ENCODE measurements at regions not wholly inside any gene's neighbourhood (a gene's known extent, or its start where the extent isn't known, plus 50 kb on each side); places are given as distances from the start of the nearest gene placed in this dataset.

DNA sequence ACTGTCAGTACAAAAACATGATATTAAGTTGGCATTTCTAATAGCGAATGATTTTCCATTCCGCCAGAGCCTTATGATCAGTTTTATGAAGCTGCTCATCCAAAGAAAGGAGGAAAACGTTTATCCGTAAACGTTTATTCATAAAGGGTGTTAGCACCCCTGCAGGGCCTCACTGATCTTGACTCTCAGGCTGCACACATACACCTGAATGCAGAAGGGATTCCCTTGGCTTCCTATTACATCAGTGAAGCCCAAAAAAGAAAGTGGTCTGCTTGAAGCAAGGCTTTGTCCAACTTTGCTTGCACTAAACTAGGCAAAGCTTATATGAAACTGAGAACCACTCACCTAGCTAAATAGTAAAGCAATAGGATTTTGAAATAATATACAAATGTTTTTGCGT, 659.5 kb upstream of the CADM2 start:
- CTCF ChIA-PET: no interaction called here
- no peak for ATAC-seq

DNA sequence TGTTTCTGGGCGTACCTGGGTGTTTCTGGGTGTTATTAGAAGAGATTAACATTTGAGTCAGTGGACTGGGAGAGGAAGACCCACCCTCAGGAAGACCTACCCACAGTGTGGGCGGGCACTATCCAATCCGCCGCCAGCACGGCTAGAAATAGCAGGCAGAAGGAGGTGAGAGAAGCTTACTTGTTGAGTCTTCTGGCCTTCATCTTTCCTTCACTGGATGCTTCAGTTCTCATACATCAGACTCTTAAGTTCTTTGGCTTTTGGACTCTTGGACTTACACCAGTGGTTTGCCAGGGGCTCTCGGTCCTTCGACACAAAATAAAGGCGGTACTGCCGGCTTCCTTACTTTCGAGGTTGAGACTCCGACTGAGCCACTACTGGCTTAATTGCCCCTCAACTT, 654.6 kb upstream of the CADM2 start:
- Histone ChIP-seq H3K4me2 (ENCODE audit: low read length) (no peak overlapping the region), H3K79me2 (ENCODE audit: low read length) (no peaks in the 10 kb centered on the region), H2AFZ (ENCODE audit: low read length) (no peak overlapping the region), H4K20me1 (ENCODE audit: low read length) (no peaks in the 10 kb centered on the region), H3K9me3 (ENCODE audit: low read length) (no peaks in the 10 kb centered on the region), H3F3A (ENCODE audit: low read length, unreplicated experiment) (no peaks in the 10 kb centered on the region), H3K9ac (ENCODE audit: low read length) (no peak overlapping the region), H3K9me2 (replicated peaks; ENCODE audit: low read length) (no peaks in the 10 kb centered on the region), H3K27me3 (ENCODE audit: low read length) (no peaks in the 10 kb centered on the region), H3K4me3 (ENCODE audit: low read length) (no peak overlapping the region), H3K27ac (ENCODE audit: low read length) (no peak overlapping the region), H3K36me3 (ENCODE audit: low read depth, low read length) (no peaks in the 10 kb centered on the region), H3K4me1 (ENCODE audit: insufficient read depth, low read length) (no peaks in the 10 kb centered on the region)
- intact Hi-C loops (cut with micrococcal nuclease): no loop called here
- no TSS peak for BruUV-seq (replicated peaks)
- no peak for DNase-seq
- TF ChIP-seq EZH2 (IDR thresholded peaks at IDR 0.05; ENCODE audit: low read length, unreplicated experiment) (no peak), EZH2phosphoT487 (IDR thresholded peaks at IDR 0.05; ENCODE audit: borderline replicate concordance, low read length) (no peak)
- TF ChIP-seq, protein P1, sequence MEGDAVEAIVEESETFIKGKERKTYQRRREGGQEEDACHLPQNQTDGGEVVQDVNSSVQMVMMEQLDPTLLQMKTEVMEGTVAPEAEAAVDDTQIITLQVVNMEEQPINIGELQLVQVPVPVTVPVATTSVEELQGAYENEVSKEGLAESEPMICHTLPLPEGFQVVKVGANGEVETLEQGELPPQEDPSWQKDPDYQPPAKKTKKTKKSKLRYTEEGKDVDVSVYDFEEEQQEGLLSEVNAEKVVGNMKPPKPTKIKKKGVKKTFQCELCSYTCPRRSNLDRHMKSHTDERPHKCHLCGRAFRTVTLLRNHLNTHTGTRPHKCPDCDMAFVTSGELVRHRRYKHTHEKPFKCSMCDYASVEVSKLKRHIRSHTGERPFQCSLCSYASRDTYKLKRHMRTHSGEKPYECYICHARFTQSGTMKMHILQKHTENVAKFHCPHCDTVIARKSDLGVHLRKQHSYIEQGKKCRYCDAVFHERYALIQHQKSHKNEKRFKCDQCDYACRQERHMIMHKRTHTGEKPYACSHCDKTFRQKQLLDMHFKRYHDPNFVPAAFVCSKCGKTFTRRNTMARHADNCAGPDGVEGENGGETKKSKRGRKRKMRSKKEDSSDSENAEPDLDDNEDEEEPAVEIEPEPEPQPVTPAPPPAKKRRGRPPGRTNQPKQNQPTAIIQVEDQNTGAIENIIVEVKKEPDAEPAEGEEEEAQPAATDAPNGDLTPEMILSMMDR (conservative IDR thresholded peaks at IDR 0.05; ENCODE audit: low read depth, low read length): no peak
- POLR2A ChIA-PET (ENCODE audit: unreplicated experiment): no interaction called here
- ATAC-seq: no peak
- CTCF ChIA-PET: no interaction called here

More for the DNA sequence above, 659.5 kb upstream of the CADM2 start:
- POLR2A ChIA-PET (ENCODE audit: unreplicated experiment): no interaction called here
- Histone ChIP-seq H3K27me3 (ENCODE audit: low read length) (no peaks in the 10 kb centered on the region), H4K20me1 (ENCODE audit: low read length) (no peaks in the 10 kb centered on the region), H3K4me1 (ENCODE audit: insufficient read depth, low read length) (no peaks in the 10 kb centered on the region), H3K27ac (ENCODE audit: low read length) (no peak overlapping the region), H3K4me2 (ENCODE audit: low read length) (no peak overlapping the region), H2AFZ (ENCODE audit: low read length) (no peak overlapping the region), H3F3A (ENCODE audit: low read length, unreplicated experiment) (no peaks in the 10 kb centered on the region), H3K9me3 (ENCODE audit: low read length) (no peaks in the 10 kb centered on the region), H3K79me2 (ENCODE audit: low read length) (no peaks in the 10 kb centered on the region), H3K4me3 (ENCODE audit: low read length) (no peak overlapping the region), H3K9me2 (replicated peaks; ENCODE audit: low read length) (no peaks in the 10 kb centered on the region), H3K36me3 (ENCODE audit: low read depth, low read length) (no peaks in the 10 kb centered on the region), H3K9ac (ENCODE audit: low read length) (no peak overlapping the region)
- DNase-seq: no peak
- BruUV-seq (replicated peaks): no TSS peak
- TF ChIP-seq EZH2phosphoT487 (IDR thresholded peaks at IDR 0.05; ENCODE audit: borderline replicate concordance, low read length): no peak
- TF ChIP-seq EZH2 (IDR thresholded peaks at IDR 0.05; ENCODE audit: low read length, unreplicated experiment): no peak
- TF ChIP-seq, protein P1 (conservative IDR thresholded peaks at IDR 0.05; ENCODE audit: low read depth, low read length): no peak
- intact Hi-C loops (cut with micrococcal nuclease): no loop called here

DNA sequence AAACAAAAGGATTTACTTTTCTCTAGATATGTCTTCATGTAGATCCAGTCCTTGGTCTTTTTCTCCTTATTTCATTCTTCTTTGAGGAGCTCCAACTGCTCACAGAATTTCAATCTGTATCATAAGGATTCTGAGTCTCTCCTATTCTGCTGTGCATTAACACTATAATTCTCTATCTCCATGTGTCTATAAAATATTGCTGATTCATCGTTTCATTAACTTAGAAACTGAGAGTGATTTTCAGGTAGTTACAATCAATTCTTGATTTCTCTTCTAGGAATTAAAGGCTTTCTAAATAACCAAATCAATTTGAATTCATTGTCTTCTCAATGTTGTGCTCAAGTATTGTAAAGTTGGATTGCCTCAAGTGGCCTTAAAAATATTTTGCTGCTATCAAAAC, 651.5 kb upstream of the CADM2 start:
- H4K20me1 ChIP-seq (ENCODE audit: low read length): no peaks in the 10 kb centered on the region
- no TSS peak for BruUV-seq (replicated peaks)
- H3K79me2 ChIP-seq (ENCODE audit: low read length): no peaks in the 10 kb centered on the region
- H3K27me3 ChIP-seq (ENCODE audit: low read length): no peaks in the 10 kb centered on the region
- ChIA-PET POLR2A (ENCODE audit: unreplicated experiment) (no interaction called here), CTCF (no interaction called here)
- no peak for ATAC-seq
- no peak overlapping the region for H3K27ac ChIP-seq (ENCODE audit: low read length)
- H3K9me3 ChIP-seq (ENCODE audit: low read length): no peaks in the 10 kb centered on the region
- no peaks in the 10 kb centered on the region for H3K36me3 ChIP-seq (ENCODE audit: low read depth, low read length)
- no peak for DNase-seq
- no peak overlapping the region for H2AFZ ChIP-seq (ENCODE audit: low read length)
- no peak overlapping the region for H3K4me3 ChIP-seq (ENCODE audit: low read length)
- no peaks in the 10 kb centered on the region for H3F3A ChIP-seq (ENCODE audit: low read length, unreplicated experiment)
- no peaks in the 10 kb centered on the region for H3K9me2 ChIP-seq (replicated peaks; ENCODE audit: low read length)
- TF ChIP-seq EZH2phosphoT487 (IDR thresholded peaks at IDR 0.05; ENCODE audit: borderline replicate concordance, low read length): no peak
- TF ChIP-seq, protein P1 (conservative IDR thresholded peaks at IDR 0.05; ENCODE audit: low read depth, low read length): no peak
- no peak for TF ChIP-seq EZH2 (IDR thresholded peaks at IDR 0.05; ENCODE audit: low read length, unreplicated experiment)
- H3K9ac ChIP-seq (ENCODE audit: low read length): no peak overlapping the region
- H3K4me1 ChIP-seq (ENCODE audit: insufficient read depth, low read length): no peaks in the 10 kb centered on the region
- intact Hi-C loops (cut with micrococcal nuclease): no loop called here
- no peak overlapping the region for H3K4me2 ChIP-seq (ENCODE audit: low read length)
